ENCODE measurements at regions not wholly inside any gene's neighbourhood (a gene's known extent, or its start where the extent isn't known, plus 50 kb on each side); places are given as distances from the start of the nearest gene placed in this dataset.

DNA sequence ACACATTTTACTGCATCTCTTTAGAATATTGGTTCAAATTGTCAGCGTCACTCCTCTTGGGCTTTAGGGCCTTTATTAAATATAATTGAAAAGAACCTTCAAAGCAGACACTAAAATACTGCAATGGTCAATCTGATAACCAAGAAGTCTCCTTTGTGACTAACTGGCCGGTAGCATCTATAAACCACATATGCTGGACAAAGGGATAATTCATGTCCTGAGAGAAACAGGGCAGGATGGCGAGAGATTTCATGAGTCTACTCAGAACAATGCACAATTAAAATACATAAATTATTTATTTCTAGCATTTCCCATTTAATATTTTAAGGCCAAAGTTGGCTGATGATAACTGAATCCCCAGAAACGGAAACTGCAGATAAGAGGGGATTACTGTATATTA, 1083.4 kb upstream of the CDH18 start:
- H3K4me1 ChIP-seq (ENCODE audit: low read length), result peaks cover 29% of the 10 kb centered on the region
- H4K20me1 ChIP-seq (ENCODE audit: insufficient read depth, low read length), result no peaks in the 10 kb centered on the region
- TF ChIP-seq EZH2phosphoT487 (IDR thresholded peaks at IDR 0.05; ENCODE audit: low read depth), result no peak
- TF ChIP-seq, protein P1, sequence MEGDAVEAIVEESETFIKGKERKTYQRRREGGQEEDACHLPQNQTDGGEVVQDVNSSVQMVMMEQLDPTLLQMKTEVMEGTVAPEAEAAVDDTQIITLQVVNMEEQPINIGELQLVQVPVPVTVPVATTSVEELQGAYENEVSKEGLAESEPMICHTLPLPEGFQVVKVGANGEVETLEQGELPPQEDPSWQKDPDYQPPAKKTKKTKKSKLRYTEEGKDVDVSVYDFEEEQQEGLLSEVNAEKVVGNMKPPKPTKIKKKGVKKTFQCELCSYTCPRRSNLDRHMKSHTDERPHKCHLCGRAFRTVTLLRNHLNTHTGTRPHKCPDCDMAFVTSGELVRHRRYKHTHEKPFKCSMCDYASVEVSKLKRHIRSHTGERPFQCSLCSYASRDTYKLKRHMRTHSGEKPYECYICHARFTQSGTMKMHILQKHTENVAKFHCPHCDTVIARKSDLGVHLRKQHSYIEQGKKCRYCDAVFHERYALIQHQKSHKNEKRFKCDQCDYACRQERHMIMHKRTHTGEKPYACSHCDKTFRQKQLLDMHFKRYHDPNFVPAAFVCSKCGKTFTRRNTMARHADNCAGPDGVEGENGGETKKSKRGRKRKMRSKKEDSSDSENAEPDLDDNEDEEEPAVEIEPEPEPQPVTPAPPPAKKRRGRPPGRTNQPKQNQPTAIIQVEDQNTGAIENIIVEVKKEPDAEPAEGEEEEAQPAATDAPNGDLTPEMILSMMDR (IDR thresholded peaks at IDR 0.05; ENCODE audit: low read depth, low read length), result no peak
- H2AFZ ChIP-seq (ENCODE audit: low read depth, low read length), result no peak overlapping the region
- no peaks in the 10 kb centered on the region for H3K79me2 ChIP-seq (ENCODE audit: low read length)
- no peak overlapping the region for H3K9ac ChIP-seq (ENCODE audit: low read length)
- peak overlapping the region; percentile 34 for H3K4me2 ChIP-seq (ENCODE audit: low read length)
- H3K27ac ChIP-seq (ENCODE audit: low read length), result no peak overlapping the region
- no peaks in the 10 kb centered on the region for H3K9me3 ChIP-seq (ENCODE audit: insufficient read depth, low read length)
- H3K36me3 ChIP-seq (replicated peaks; ENCODE audit: low read depth, low read length), result no peaks in the 10 kb centered on the region
- H3K27me3 ChIP-seq (ENCODE audit: low read depth, low read length), result no peaks in the 10 kb centered on the region
- no peak overlapping the region for H3K4me3 ChIP-seq (ENCODE audit: low read length)

DNA sequence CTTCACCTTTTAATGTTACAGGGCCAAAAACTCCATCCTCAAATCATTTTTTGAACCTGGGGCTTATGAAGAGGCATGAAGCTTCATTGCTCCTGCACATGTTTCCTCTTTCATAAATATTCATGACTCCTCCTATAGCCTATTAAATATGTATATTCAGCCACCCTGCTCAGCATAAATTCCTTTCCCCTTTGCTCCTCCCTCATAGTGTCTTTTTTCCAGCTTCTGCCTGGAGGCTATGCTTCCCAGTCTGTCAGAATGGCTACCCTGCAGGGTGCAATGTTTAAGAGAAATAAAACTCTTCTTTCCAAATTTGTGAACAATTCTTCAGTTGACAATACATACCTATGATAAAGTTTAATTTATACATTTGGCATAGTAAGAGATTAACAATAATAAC, 1082.9 kb upstream of the CDH18 start:
- H3K9me3 ChIP-seq (ENCODE audit: insufficient read depth, low read length), result no peaks in the 10 kb centered on the region
- H3K4me2 ChIP-seq (ENCODE audit: low read length), result peak overlapping the region; percentile 34; the same call in 1 of the 2 replicates
- H4K20me1 ChIP-seq (ENCODE audit: insufficient read depth, low read length), result no peaks in the 10 kb centered on the region
- H3K9ac ChIP-seq (ENCODE audit: low read length), result no peak overlapping the region
- TF ChIP-seq EZH2phosphoT487 (IDR thresholded peaks at IDR 0.05; ENCODE audit: low read depth), result no peak
- TF ChIP-seq, protein P1 (IDR thresholded peaks at IDR 0.05; ENCODE audit: low read depth, low read length), result no peak
- peaks cover 29% of the 10 kb centered on the region for H3K4me1 ChIP-seq (ENCODE audit: low read length)
- H3K36me3 ChIP-seq (replicated peaks; ENCODE audit: low read depth, low read length), result no peaks in the 10 kb centered on the region
- no peak overlapping the region for H3K27ac ChIP-seq (ENCODE audit: low read length)
- no peaks in the 10 kb centered on the region for H3K27me3 ChIP-seq (ENCODE audit: low read depth, low read length)
- no peaks in the 10 kb centered on the region for H3K79me2 ChIP-seq (ENCODE audit: low read length)
- H3K4me3 ChIP-seq (ENCODE audit: low read length), result no peak overlapping the region
- no peak overlapping the region for H2AFZ ChIP-seq (ENCODE audit: low read depth, low read length)

DNA sequence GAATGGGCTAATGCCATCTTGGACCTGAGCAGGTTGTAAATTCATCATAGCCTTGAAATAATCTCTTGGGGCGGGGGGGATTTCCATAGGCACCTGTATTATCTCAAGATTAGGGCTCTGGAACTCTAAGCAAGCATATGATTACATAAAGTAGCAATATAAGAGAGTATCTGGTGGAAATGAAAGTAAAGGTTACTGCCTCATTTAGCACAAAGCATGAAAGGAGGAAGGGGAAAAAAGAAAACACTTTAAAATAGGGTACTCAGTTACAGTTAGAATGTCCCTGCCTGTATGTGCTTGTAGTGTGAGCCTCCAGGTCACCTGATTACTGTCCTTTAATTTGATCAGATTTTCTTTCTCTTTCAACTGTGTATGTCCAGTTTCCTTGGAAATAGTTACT, 1079.7 kb upstream of the CDH18 start:
- Histone ChIP-seq H4K20me1 (ENCODE audit: insufficient read depth, low read length) (no peaks in the 10 kb centered on the region), H3K4me2 (ENCODE audit: low read length) (peak overlapping the region; percentile 32), H3K27ac (ENCODE audit: low read length) (peak overlapping the region; percentile 78), H2AFZ (ENCODE audit: low read depth, low read length) (peak overlapping the region; percentile 70), H3K9ac (ENCODE audit: low read length) (0 out of 2 replicates have a peak overlapping the region, but pooled peaks have one; percentile 23), H3K36me3 (replicated peaks; ENCODE audit: low read depth, low read length) (no peaks in the 10 kb centered on the region), H3K79me2 (ENCODE audit: low read length) (no peaks in the 10 kb centered on the region), H3K4me1 (ENCODE audit: low read length) (peaks cover 29% of the 10 kb centered on the region), H3K4me3 (ENCODE audit: low read length) (no peak overlapping the region), H3K27me3 (ENCODE audit: low read depth, low read length) (no peaks in the 10 kb centered on the region), H3K9me3 (ENCODE audit: insufficient read depth, low read length) (no peaks in the 10 kb centered on the region)
- TF ChIP-seq EZH2phosphoT487 (IDR thresholded peaks at IDR 0.05; ENCODE audit: low read depth), result no peak
- TF ChIP-seq, protein P1 (IDR thresholded peaks at IDR 0.05; ENCODE audit: low read depth, low read length), result no peak

DNA sequence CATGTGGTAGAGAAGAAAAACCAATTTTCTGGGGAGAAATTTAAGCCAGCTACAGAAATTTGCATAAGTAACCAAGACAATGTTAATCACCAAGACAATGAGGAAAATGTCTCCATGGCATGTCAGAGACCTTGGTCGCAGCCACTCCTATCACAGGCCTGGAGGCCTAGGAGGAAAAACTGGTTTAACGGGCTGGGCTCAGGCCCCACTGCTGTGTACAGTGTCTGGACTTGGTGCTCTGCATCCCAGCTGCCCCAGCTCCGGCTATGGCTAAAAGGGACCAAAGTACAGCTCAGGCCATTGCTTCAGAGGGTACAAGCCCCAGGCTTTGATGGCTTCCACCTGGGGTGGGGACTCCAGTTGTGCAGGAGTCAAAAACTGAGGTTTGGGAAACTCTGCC, 1075.1 kb upstream of the CDH18 start:
- Histone ChIP-seq H3K9ac (ENCODE audit: low read length) (no peak overlapping the region), H3K27me3 (ENCODE audit: low read depth, low read length) (no peaks in the 10 kb centered on the region), H4K20me1 (ENCODE audit: insufficient read depth, low read length) (no peaks in the 10 kb centered on the region), H3K9me3 (ENCODE audit: insufficient read depth, low read length) (no peaks in the 10 kb centered on the region), H3K79me2 (ENCODE audit: low read length) (no peaks in the 10 kb centered on the region), H3K4me1 (ENCODE audit: low read length) (peaks cover 24% of the 10 kb centered on the region), H3K4me2 (ENCODE audit: low read length) (no peak overlapping the region), H3K36me3 (replicated peaks; ENCODE audit: low read depth, low read length) (peaks cover 3% of the 10 kb centered on the region), H3K27ac (ENCODE audit: low read length) (no peak overlapping the region), H2AFZ (ENCODE audit: low read depth, low read length) (no peak overlapping the region), H3K4me3 (ENCODE audit: low read length) (no peak overlapping the region)
- TF ChIP-seq EZH2phosphoT487 (IDR thresholded peaks at IDR 0.05; ENCODE audit: low read depth), result no peak
- TF ChIP-seq, protein P1 (IDR thresholded peaks at IDR 0.05; ENCODE audit: low read depth, low read length), result no peak
